ENCODE measurements at regions not wholly inside any gene's neighbourhood (a gene's known extent, or its start where the extent isn't known, plus 50 kb on each side); places are given as distances from the start of the nearest gene placed in this dataset.

DNA sequence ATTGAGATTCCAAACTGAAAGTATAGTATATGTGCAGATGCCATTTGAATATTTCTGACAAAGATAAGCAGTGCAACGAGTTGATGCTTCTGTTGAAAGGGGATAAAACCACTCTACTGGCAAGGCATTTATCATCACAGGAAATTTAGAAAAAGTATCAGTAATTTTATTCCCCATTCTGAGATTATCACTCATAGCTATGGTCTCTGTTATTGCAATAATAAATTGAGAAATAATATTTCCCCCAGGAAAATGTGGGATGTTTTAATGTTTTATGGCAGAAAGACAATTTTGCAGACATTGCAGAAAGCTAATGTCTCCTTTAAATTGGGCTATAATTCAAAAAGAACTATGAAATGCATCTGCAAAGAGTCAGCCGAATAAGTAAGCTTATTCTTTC is 1612.7 kb upstream of the ACO1 start:
- H3K4me3 ChIP-seq (ENCODE audit: low read depth, low read length) = no peak overlapping the region
- DNase-seq (ENCODE audit: low read depth) = no peak
- TF ChIP-seq, protein P1, sequence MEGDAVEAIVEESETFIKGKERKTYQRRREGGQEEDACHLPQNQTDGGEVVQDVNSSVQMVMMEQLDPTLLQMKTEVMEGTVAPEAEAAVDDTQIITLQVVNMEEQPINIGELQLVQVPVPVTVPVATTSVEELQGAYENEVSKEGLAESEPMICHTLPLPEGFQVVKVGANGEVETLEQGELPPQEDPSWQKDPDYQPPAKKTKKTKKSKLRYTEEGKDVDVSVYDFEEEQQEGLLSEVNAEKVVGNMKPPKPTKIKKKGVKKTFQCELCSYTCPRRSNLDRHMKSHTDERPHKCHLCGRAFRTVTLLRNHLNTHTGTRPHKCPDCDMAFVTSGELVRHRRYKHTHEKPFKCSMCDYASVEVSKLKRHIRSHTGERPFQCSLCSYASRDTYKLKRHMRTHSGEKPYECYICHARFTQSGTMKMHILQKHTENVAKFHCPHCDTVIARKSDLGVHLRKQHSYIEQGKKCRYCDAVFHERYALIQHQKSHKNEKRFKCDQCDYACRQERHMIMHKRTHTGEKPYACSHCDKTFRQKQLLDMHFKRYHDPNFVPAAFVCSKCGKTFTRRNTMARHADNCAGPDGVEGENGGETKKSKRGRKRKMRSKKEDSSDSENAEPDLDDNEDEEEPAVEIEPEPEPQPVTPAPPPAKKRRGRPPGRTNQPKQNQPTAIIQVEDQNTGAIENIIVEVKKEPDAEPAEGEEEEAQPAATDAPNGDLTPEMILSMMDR (IDR thresholded peaks at IDR 0.05; ENCODE audit: insufficient read depth, low read length) = no peak

DNA sequence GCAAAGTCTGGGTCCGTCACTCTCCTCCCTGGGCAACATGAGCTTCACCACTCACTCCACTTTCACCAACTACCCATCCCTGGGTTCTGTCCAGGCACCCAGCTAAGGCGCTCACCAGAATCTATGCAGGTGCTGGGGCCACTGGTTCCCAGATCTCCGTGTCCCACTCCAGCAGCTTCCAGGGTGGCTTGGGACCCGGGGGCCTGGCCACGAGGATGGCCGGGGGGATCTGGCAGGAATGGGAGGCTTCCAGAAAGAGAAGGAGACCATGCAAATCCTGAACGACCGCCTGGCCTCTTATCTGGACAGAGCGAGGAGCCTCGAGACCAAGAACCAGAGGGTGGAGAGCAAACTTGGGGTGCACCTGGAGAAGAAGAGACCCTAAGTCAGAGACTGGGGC is 1611.0 kb upstream of the ACO1 start:
- DNase-seq (ENCODE audit: low read depth) = no peak
- TF ChIP-seq, protein P1 (IDR thresholded peaks at IDR 0.05; ENCODE audit: insufficient read depth, low read length) = no peak
- H3K4me3 ChIP-seq (ENCODE audit: low read depth, low read length) = no peak overlapping the region

DNA sequence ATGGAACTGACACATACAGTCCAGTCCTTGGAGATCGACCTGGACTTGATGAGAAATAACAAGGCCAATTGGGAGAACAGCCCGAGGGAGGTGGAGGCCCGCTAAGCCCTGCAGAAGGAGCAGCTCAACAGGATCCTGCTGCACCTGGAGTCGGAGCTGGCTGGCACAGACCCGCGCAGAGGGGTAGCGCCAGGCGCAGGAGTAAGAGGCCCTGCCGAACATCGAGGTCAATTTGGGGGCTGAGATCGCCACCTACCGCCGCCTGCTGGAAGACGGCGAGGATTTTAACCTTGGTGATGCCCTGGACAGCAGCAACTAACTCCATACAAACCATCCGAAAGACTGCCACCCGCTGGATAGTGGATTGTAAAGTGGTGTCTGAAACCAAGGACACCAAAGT is 1610.1 kb upstream of the ACO1 start:
- DNase-seq (ENCODE audit: low read depth) = no peak
- TF ChIP-seq, protein P1 (IDR thresholded peaks at IDR 0.05; ENCODE audit: insufficient read depth, low read length) = no peak
- H3K4me3 ChIP-seq (ENCODE audit: low read depth, low read length) = no peak overlapping the region

DNA sequence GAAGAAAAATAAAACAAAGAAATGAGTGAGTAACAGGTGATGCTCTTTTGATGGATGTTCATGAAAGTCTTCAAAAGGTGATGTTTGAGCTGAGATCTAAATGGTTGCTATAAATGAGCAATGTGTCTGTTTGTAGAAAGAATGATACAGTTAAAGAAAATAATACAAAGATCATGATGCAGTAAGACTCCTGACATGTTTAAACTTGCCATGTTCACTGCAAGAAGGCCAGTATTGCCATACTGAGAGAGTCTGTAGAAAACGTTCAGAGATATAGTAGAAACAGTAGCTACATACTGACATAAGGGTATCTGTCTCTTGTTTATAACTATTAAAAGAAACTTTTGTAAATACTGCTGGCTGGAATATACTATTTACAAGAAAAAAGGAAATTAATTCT is 1609.2 kb upstream of the ACO1 start:
- TF ChIP-seq, protein P1 (IDR thresholded peaks at IDR 0.05; ENCODE audit: insufficient read depth, low read length) = no peak
- DNase-seq (ENCODE audit: low read depth) = no peak
- no peak overlapping the region for H3K4me3 ChIP-seq (ENCODE audit: low read depth, low read length)

DNA sequence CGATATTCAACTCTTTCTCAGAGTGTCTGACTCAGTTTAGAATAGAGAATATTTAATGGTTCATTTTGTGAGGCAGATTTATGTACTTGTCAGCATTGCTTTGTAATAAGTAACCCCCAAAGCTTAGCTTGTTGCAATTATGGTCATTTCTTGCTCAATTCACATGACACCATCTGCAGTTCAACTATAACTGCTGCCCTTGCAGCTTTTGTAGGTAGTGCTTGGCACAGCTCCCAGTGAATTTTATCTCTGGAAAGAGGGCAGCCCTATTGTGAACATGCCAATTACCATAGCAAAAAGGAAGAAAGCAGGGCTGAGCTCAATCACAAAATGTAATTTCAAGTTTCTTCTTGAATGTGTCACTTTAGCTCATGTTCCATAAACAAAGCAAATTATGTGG is 1587.7 kb upstream of the ACO1 start:
- TF ChIP-seq, protein P1 (IDR thresholded peaks at IDR 0.05; ENCODE audit: insufficient read depth, low read length) = no peak
- no peak for DNase-seq (ENCODE audit: low read depth)
- H3K4me3 ChIP-seq (ENCODE audit: low read depth, low read length) = no peak overlapping the region

DNA sequence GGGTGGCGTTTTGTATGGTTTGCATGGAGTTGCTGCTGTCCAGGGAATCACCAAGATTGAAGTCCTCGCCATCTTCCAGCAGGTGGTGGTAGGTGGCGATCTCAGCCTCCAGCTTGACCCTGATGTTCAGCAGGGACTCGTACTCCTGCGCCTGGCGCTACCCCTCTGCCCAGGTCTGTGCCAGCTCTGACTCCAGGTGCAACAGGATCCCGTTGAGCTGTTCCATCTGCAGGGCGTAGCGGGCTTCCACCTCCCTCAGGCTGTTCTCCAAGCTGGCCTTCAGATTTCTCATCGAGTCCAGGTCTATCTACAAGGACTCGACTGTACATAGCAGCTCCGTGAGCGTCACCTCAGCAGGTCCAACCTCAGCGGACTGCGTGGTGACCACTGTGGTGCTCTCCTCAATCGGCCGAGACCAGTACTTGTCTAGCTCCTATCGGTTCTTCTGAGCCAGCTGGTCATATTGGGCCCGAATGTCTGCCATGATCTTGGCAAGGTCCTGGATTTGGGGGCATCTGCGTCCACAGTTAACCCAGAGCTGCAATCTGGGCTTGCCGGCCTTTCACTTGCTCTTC is 1584.8 kb upstream of the ACO1 start:
- no peak overlapping the region for H3K4me3 ChIP-seq (ENCODE audit: low read depth, low read length)
- DNase-seq (ENCODE audit: low read depth) = no peak
- TF ChIP-seq, protein P1 (IDR thresholded peaks at IDR 0.05; ENCODE audit: insufficient read depth, low read length) = no peak

DNA sequence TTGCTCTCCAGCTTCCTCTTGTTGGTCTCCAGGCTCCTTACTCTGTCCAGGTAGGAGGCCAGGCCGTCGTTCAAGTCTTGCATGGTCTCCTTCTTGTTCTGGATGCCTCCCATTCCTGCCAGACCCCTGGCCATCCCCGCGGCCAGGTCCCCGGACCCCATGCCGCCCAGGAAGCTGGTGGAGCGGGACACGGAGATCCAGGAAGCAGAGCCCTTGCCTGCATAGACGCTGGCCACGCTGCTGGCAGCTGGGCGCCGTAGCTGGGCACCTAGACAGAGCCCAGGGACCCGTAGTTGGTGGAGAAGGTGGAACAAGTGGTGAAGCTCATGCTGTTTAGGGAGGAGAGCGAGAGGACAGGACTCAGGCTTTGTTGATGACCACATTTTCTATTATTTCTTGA is 1584.0 kb upstream of the ACO1 start:
- TF ChIP-seq, protein P1 (IDR thresholded peaks at IDR 0.05; ENCODE audit: insufficient read depth, low read length) = no peak
- no peak for DNase-seq (ENCODE audit: low read depth)
- H3K4me3 ChIP-seq (ENCODE audit: low read depth, low read length) = no peak overlapping the region
